Suprapubic skin (tissue), 3 donors: ENCODE measurements at regions not wholly inside any gene's neighbourhood (a gene's known extent, or its start where the extent isn't known, plus 50 kb on each side); places are given as distances from the start of the nearest gene placed in this dataset.

Source experiments
- CTCF ChIP-seq, 2 donors: fragments of 200-600 bp in 1 of 2; fragments of 450-650 bp in 1 of 2; sonication (generic) in 1 of 2; IDR thresholded peaks; one replicate each; pipeline ENCODE4 v1.5.1; 2016 to 2019; ENCODE audit warnings: antibody characterized with exemption in 2 of 2, mild to moderate bottlenecking in 1 of 2, moderate library complexity in 1 of 2
- POLR2AphosphoS5 ChIP-seq, 3 donors: sonication (generic); formaldehyde crosslinking; IDR thresholded peaks; one replicate each; pipeline ENCODE4 v1.6.1; 2017; ENCODE audit warnings: antibody characterized with exemption in 3 of 3

- no peak for TF ChIP-seq CTCF (IDR thresholded peaks at IDR 0.05)
- TF ChIP-seq POLR2AphosphoS5 (IDR thresholded peaks at IDR 0.05) = no peak
Observed at GRCh38 chr12:5377997-5378592, 53.8 kb upstream of the NTF3 start.
